DOHH2 (cell line): ENCODE measurements at regions not wholly inside any gene's neighbourhood (a gene's known extent, or its start where the extent isn't known, plus 50 kb on each side); places are given as distances from the start of the nearest gene placed in this dataset.

Source experiments
- CTCF ChIP-seq: fragments of 200-600 bp; sonication (generic); IDR thresholded peaks from one replicate; pipeline ENCODE4 v1.5.1; 2014; ENCODE audit warnings: antibody characterized with exemption, mild to moderate bottlenecking, low read depth, low read length; ENCODE audit not compliant: poor library complexity, severe bottlenecking
- EZH2phosphoT487 ChIP-seq: fragments of 200-600 bp; sonication (generic); IDR thresholded peaks from 2 replicates; pipeline ENCODE4 v1.6.1; 2017; ENCODE audit warnings: borderline replicate concordance, mild to moderate bottlenecking, antibody characterized with exemption, low read length, moderate library complexity, mixed read lengths

DNA sequence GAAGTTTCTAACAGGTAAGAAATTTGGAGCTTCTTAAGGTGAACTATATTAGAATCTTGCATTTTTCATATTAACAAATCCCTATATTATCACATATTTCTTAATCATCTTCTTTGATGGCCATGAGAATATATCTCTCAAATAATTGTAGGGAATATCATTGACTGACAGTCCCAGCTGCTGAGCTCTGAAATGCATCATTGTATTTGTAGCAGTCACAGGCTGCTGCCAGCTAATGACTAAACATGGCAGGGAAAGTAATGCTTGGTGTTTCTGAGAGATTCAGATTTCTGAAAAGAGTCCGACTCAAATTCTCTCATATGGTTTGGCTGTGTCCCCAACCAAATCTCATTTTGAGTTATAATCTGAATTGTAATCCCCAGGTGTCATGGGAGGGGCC lies 171.9 kb downstream of the TRAM1L1 start:
- TF ChIP-seq CTCF (no peak), EZH2phosphoT487 (no peak)
